ENCODE measurements at regions not wholly inside any gene's neighbourhood (a gene's known extent, or its start where the extent isn't known, plus 50 kb on each side); places are given as distances from the start of the nearest gene placed in this dataset.

- Mint-ChIP-seq H3K4me1 (peaks cover 3% of the 10 kb centered on the region in 2 experiments; a peak in 3 of 4 replicates), H3K36me3 (ENCODE audit: insufficient read depth in 1 of 3, low read depth in 3 of 3) (no peaks in the 10 kb centered on the region), H3K27ac (no peak overlapping the region), H3K9me3 (no peaks in the 10 kb centered on the region), H3K27me3 (ENCODE audit: low read depth) (no peaks in the 10 kb centered on the region), H3K4me3 (no peak overlapping the region)
- Histone ChIP-seq H3K27me3 (ENCODE audit: insufficient read depth, low read length) (no peaks in the 10 kb centered on the region), H3K23me2 (ENCODE audit: insufficient read length, low read depth, low read length, poor library complexity, severe bottlenecking) (no peaks in the 10 kb centered on the region), H2BK12ac (ENCODE audit: insufficient read length, low read depth, low read length) (no peak overlapping the region), H3K9me3 (ENCODE audit: control insufficient read depth, low read depth, low read length) (no peaks in the 10 kb centered on the region), H2AFZ (ENCODE audit: low read length) (no peak overlapping the region), H2BK120ac (ENCODE audit: low read depth, low read length, poor library complexity, severe bottlenecking) (no peak overlapping the region), H2AK5ac (ENCODE audit: insufficient read length, low read length) (no peak overlapping the region), H3K14ac (ENCODE audit: insufficient read depth, low read length) (no peak overlapping the region), H4K91ac (ENCODE audit: insufficient read length, low read depth, low read length) (no peak overlapping the region), H4K5ac (ENCODE audit: insufficient read length, low read depth, low read length) (no peak overlapping the region), H3K79me2 (ENCODE audit: insufficient read depth, low read length) (no peaks in the 10 kb centered on the region), H3K9ac (ENCODE audit: extremely low read depth, insufficient read length, low read length) (no peak overlapping the region), H3K18ac (ENCODE audit: insufficient read length, low read depth, low read length) (no peak overlapping the region), H3K23ac (ENCODE audit: insufficient read length, low read depth, low read length) (no peak overlapping the region), H2BK15ac (ENCODE audit: low read depth, low read length) (no peak overlapping the region), H3T11ph (ENCODE audit: low read length) (no peak overlapping the region), H2BK5ac (ENCODE audit: insufficient read length, low read length) (no peak overlapping the region), H4K8ac (replicated peaks; ENCODE audit: insufficient read length, low read depth, low read length) (no peak overlapping the region), H3K27ac (ENCODE audit: insufficient read length, low read depth, low read length) (no peak overlapping the region), H3K79me1 (ENCODE audit: insufficient read depth, low read depth, low read length, poor library complexity, severe bottlenecking) (no peaks in the 10 kb centered on the region), H3K56ac (ENCODE audit: insufficient read length, low read depth, low read length) (no peak overlapping the region), H4K20me1 (ENCODE audit: control insufficient read depth, insufficient read depth, insufficient read length) (no peaks in the 10 kb centered on the region), H2BK20ac (ENCODE audit: low read depth, low read length, poor library complexity, severe bottlenecking) (no peak overlapping the region), H3K4ac (ENCODE audit: low read depth, low read length) (no peak overlapping the region), H3K4me2 (ENCODE audit: insufficient read depth, insufficient read length, low read length) (no peak overlapping the region), H3K4me1 (ENCODE audit: insufficient read depth, low read length) (no peaks in the 10 kb centered on the region)
- TF ChIP-seq CTCF (conservative IDR thresholded peaks at IDR 0.05) = no peak
- DNase-seq = no peak
Measured at GRCh38 chr1:190540366-190540765, 62.7 kb upstream of the BRINP3 start.
